Stimulated activated CD4-positive, alpha-beta T cell treated with anti-CD3 and anti-CD28 coated beads, Interleukin-15, amount 100 ng/mL, for 1 hour (primary cell): ENCODE measurements at regions not wholly inside any gene's neighbourhood (a gene's known extent, or its start where the extent isn't known, plus 50 kb on each side); places are given as distances from the start of the nearest gene placed in this dataset.
"Not testable (repeated sequence)": the region's sequence is repeated elsewhere in the genome, so short reads cannot be mapped to it uniquely, and the experiment has no call there.

Experiments
- DNase-seq, 2 donors: peaks; one replicate each; pipeline ENCODE4 v3.0.0-alpha.2; 2020; ENCODE audit warnings: low read depth in 1 of 2, low spot score in 1 of 2

DNA sequence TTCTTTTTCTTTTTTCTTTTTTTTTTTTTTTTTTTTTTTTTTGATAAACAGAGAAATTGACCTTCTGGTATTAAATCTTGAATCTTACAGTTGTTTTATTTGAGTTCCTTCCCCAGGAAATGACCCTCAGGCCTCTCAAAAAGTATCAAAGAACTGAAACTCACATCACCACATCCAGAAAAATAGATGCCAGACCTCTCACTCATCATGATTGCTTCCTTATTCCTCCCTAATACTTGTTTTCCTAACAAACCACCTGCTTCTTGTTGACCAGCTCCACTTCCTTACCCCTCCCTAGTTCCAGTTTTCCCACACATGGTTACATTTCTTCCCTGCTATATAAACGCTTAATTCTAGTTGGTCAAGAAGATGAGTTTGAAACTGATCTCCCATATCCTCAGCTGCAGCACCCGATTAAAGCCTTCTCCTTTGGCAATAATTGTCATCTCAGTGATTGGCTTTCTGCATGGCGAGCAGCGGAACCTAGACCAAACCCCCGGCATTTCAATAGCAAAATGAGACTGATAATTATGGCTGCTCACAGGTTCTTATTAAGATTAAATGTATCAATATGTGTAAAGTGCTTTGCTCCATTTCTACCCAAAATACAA, 681.1 kb upstream of the AUTS2 start:
- no peak for DNase-seq

- DNase-seq: no peak
Measured at GRCh38 chr7:68918621-68919020, 679.7 kb upstream of the AUTS2 start.

DNA sequence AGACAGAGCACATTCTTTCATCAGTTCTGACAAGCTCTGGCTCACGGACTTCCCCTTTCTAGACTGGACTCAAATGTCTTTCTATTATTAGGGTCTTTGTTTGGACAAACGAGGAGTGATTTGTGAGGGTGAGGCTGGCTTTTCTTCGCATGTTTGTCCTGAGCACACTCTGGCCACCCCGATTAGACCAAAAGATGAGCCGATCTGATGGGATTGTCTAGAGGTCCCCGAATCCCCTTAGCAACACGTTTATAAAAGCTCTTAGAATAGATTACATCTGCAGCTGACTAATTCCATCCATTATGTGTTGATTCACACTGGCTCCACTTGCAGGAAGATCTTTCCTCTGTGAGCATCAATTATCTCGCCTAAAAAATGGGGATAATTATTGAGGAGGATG, 675.4 kb upstream of the AUTS2 start:
- DNase-seq: no peak

DNA sequence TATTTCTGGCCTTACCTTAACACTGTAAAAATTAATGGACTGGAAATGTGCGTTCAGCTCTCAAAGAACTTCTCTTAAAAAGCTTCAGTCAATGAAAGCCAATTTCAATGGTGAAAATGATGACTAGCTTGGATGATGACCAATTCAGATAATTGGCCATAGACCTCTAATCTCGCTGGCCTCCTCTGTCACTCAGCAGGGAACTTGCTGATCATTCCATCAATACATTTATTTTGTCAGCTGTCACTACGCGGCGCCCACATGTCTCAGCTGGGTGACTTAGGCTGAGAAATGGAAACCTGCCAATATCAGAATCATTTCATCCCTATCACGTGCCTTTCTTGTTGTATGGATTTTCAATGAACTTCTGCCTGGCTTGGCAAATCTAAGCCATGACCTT, 673.0 kb upstream of the AUTS2 start:
- DNase-seq: no peak

DNA sequence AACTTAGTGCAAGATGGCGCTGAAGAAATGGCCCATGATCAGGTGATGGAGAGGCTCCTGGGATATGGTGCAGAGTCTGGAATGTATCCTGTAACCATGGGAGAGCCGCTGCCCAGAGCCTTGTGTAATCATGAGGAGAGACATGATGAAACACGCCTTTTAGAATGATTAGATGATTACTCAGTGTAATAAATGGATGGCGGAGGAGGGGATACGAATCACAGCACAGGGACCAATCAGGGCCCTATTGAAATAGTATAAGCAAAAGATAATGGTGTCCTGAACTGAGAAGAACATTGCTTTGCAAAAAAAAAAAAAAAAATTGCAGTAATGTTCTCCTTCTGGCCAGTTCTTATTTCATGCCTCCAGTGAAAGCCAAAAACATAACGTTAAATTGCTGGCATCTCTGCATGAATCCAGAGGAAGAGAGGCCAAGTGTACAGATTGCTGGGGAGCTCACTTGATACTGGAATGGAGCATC, 668.5 kb upstream of the AUTS2 start:
- DNase-seq: no peak

DNA sequence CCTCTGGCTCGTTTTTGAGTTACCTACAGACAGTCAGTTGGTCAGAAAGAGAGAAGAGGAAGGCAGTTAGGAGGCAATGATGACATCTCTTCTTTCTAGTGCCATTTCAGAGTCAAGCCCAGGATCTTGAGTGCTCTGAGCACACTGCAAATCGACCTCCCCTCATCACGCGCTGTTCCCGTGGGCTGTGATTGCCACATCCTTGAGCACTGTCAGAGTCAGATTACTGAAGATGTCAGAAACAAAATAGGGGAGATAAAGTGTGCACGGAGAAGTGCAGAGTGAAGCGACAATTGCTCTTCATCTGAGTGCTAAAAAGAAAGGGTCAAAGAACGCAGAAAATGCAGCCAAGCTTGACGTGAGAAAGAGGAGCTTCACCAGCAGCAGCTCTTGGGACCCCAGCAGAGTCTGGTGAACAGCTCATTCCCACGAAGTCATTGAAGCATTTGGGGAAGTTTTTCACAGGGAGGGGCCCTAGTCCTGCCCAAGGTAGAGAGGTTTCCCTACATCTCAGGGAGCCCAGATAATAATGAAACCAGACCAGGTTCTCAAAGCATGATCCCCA, 661.7 kb upstream of the AUTS2 start:
- no peak for DNase-seq

DNA sequence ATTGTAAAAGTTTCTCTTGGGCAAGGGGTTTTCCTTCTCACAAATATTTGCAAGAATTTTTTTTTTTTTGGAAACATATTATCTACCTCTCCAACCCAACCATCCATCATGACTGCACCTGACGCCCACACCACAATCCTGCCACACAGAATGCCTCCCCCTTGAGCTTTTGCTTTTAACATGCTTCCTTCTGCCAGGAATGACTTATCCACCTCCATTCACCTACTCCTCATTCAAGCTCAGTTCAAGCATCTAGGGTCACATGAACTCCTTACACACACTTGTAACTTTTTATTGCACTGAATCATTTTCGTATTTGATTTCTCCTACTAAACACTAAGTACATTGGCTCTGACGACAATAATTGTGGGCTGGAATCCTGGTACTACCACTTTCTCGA, 660.1 kb upstream of the AUTS2 start:
- no peak for DNase-seq

GRCh38 chr7:68943786-68944185, 654.5 kb upstream of the AUTS2 start:
- no peak for DNase-seq

DNA sequence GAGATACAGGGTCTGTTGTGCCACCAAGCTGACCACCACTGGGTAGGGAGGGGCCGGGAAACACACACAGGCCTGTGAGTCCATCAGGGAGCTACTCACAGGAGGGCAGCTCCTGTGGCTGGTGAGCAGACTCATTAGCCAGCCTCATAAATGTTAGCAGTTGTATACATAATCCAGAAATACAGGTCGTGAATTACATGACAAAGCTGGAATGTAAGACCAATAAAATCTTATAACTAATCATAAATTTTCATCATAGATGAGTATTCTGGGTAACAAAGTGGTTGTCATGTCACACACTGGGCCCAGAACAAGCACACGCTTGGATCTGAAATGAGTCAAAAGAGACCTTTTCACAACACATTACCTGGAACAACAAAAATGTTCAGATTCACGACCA, 642.6 kb upstream of the AUTS2 start:
- DNase-seq: no peak

- no peak for DNase-seq
Measured at GRCh38 chr7:68958571-68958970, 639.7 kb upstream of the AUTS2 start.

DNA sequence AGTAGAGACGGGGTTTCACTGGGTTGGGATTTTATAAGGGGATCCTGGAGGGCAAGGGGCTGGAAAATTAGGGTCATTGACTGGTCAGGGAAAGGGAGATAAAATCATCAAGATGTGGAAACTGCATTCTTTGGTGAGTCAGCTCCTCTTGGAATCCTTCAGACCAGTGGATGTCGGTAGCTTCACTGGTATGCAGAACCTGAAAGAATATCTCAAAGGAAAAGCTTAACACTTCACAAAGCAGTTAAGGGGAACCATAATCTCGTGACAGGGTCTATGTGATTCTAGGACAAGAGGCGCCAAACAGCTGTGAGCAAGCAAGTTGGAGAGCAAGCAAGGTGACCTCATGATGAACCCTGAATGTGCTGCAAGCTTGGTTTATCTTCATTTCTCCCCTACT, 634.7 kb upstream of the AUTS2 start:
- DNase-seq: no peak

GRCh38 chr7:68964060-68964459, 634.2 kb upstream of the AUTS2 start:
- no peak for DNase-seq

DNA sequence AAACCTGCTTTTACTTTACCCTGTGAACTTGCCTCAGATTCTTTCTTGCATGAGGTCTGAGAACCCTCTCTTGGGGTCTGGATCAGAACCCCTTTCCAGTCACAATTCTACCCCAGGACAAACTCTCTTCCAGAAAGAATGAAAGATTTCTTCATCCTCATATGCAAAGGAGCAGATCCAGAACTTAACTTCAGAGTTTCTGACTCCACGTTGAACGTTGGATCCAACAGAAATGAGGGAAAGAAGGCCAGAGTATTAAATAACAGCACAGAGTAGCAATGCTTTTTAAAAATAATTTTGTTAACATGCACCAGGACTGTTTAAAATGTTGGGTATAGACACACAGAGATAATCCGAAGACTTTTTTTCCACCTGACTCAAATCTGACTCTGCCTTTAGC, 632.9 kb upstream of the AUTS2 start:
- no peak for DNase-seq

DNA sequence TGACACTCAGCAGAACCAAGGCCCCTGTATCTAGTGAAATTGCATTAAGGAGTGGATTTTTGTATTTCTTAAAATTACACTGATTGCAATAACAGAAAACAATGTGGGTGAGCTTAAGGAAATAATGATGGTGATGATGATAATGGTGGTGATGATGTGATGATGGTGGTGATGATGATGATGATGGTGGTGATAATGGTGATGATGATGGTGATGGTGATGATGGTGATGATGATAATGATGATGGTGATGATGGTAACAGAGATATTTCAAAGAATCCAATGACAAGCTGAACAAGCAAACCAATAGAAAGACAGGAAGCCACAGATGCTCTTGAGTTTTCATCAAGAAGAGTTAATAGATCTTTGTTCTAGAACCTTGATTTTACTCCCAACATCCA, 630.7 kb upstream of the AUTS2 start:
- DNase-seq: no peak

- no peak for DNase-seq
Measured at GRCh38 chr7:68969571-68969970, 628.7 kb upstream of the AUTS2 start.

GRCh38 chr7:68971634-68972340, 626.5 kb upstream of the AUTS2 start:
- no peak for DNase-seq

DNA sequence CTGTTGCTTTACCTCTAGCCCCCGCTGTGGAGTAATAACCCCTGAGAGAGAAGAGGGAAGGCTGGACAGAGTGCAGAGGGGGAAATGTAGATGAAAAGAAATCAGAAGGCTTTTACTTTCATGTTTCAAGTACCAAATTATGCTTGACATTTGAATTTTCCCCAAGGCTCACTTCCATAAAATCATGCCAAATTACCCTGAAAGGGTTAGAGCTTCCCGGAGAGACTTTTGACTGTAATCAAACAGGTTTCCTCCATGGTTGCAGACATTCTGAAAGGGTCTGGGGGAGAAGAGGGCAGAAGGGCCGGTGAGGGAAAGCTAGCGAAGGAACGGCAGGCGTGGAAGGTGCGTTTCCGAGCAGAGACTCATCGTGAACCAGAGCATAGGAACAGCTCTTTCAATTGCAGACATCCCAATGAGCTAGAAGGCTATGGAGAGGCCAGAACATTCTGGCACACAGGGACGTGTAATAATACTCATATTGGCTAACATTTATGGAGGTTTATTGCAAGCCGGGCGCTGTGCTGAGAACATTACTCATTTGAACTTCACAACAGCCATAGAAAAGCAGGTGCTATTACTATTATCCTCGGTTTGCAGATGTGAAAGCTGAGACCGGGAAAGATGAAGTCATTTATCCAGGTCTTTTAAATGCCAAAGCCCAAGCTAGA, 620.8 kb upstream of the AUTS2 start:
- DNase-seq: no peak

DNA sequence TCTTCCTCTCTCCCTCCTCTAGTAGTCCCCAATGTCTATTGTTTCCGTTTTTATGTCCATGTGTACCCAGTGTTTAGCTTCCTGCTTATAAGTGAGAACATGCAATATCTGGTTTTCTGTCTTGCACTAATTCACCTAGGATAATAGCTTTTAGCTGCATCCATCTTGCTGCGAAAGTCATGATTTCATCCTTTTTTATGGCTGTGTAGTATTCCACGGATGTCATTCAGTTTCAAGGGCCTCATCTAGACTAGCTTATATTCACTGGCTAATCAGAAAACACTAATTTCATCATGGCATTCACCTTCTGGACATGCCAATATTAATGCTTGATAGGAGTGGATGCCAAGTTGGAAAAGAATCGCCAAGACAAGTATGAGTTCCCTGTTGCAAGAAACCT, 619.6 kb upstream of the AUTS2 start:
- DNase-seq: no peak

DNA sequence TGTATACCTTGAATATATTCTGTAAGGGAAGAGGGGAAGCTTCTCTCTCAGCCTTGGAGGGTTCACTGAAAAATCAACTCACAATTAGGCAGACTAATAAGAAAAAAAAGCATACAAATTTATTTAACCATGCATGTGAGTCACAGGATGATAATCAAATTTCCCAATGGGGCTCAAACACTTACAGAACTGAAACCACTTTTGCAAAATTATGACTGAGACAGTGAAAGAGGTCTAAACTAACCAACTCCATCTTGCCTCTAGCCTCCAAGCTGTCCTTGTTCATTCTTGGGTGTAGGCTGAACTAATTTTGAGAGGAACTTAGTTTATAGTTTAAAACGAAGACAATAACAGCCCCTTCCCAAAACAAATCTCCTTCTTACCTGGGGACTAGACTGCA, 618.3 kb upstream of the AUTS2 start:
- no peak for DNase-seq

- not testable (repeated sequence) for DNase-seq
Measured at GRCh38 chr7:68980432-68980831, 617.8 kb upstream of the AUTS2 start.

- no peak for DNase-seq
Measured at GRCh38 chr7:68984306-68984705, 614.0 kb upstream of the AUTS2 start.

- DNase-seq: no peak
Measured at GRCh38 chr7:68994841-68995240, 603.4 kb upstream of the AUTS2 start.
